ENCODE measurements at regions not wholly inside any gene's neighbourhood (a gene's known extent, or its start where the extent isn't known, plus 50 kb on each side); places are given as distances from the start of the nearest gene placed in this dataset.

- TF ChIP-seq ZNF140 (tag by site-specific recombination; IDR thresholded peaks at IDR 0.05) (no peak), HOXA7 (CRISPR knock-in tag; IDR thresholded peaks at IDR 0.05; ENCODE audit: borderline replicate concordance) (no peak), ZFP3 (tag by site-specific recombination; IDR thresholded peaks at IDR 0.05; ENCODE audit: low read depth) (no peak), YY1 (tag by site-specific recombination; IDR thresholded peaks at IDR 0.05) (no peak), ZBTB8A (tag by site-specific recombination; IDR thresholded peaks at IDR 0.05) (no peak), MYNN (tag by site-specific recombination; IDR thresholded peaks at IDR 0.05; ENCODE audit: borderline replicate concordance) (no peak), ZNF121 (tag by site-specific recombination; IDR thresholded peaks at IDR 0.05) (no peak), ZNF16 (tag by site-specific recombination; IDR thresholded peaks at IDR 0.05; ENCODE audit: low read depth) (no peak)
- TF ChIP-seq, protein P1, sequence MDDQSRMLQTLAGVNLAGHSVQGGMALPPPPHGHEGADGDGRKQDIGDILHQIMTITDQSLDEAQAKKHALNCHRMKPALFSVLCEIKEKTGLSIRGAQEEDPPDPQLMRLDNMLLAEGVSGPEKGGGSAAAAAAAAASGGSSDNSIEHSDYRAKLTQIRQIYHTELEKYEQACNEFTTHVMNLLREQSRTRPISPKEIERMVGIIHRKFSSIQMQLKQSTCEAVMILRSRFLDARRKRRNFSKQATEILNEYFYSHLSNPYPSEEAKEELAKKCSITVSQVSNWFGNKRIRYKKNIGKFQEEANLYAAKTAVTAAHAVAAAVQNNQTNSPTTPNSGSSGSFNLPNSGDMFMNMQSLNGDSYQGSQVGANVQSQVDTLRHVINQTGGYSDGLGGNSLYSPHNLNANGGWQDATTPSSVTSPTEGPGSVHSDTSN (CRISPR knock-in tag; IDR thresholded peaks at IDR 0.05): no peak
- TF ChIP-seq, protein P2, sequence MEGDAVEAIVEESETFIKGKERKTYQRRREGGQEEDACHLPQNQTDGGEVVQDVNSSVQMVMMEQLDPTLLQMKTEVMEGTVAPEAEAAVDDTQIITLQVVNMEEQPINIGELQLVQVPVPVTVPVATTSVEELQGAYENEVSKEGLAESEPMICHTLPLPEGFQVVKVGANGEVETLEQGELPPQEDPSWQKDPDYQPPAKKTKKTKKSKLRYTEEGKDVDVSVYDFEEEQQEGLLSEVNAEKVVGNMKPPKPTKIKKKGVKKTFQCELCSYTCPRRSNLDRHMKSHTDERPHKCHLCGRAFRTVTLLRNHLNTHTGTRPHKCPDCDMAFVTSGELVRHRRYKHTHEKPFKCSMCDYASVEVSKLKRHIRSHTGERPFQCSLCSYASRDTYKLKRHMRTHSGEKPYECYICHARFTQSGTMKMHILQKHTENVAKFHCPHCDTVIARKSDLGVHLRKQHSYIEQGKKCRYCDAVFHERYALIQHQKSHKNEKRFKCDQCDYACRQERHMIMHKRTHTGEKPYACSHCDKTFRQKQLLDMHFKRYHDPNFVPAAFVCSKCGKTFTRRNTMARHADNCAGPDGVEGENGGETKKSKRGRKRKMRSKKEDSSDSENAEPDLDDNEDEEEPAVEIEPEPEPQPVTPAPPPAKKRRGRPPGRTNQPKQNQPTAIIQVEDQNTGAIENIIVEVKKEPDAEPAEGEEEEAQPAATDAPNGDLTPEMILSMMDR (tag by site-specific recombination; IDR thresholded peaks at IDR 0.05): no peak
These were observed 467.1 kb downstream of the HDGFL1 start for GRCh38 chr6:23036406-23036983.
